WERI-Rb-1 (cell line): ENCODE measurements at regions not wholly inside any gene's neighbourhood (a gene's known extent, or its start where the extent isn't known, plus 50 kb on each side); places are given as distances from the start of the nearest gene placed in this dataset.

Experiments used
- DNase-seq: peaks from one replicate; pipeline ENCODE4 v3.0.0-alpha.2; 2020
- H3K27ac ChIP-seq: fragments of 250-450 bp; sonication (Bioruptor Pico); 2 replicates; pipeline ENCODE4 v1.5.1; 2020; ENCODE audit warnings: mild to moderate bottlenecking, moderate library complexity
- H3K27me3 ChIP-seq: fragments of 250-450 bp; sonication (Bioruptor Pico); 2 replicates; pipeline ENCODE4 v1.5.1; 2021; ENCODE audit warnings: mild to moderate bottlenecking, low read depth, moderate library complexity; ENCODE audit not compliant: insufficient read depth, severe bottlenecking
- H3K36me3 ChIP-seq: fragments of 250-450 bp; sonication (Bioruptor Pico); 2 replicates; pipeline ENCODE4 v1.5.1; 2020; ENCODE audit warnings: mild to moderate bottlenecking, moderate library complexity
- H3K4me3 ChIP-seq: 2 replicates; pipeline ENCODE4 v1.5.1; 2011; ENCODE audit warnings: low read depth, mild to moderate bottlenecking, control low read depth, low read length
- H3K9me3 ChIP-seq: fragments of 250-450 bp; sonication (Bioruptor Pico); 2 replicates; pipeline ENCODE4 v1.5.1; 2021; ENCODE audit warnings: mild to moderate bottlenecking, moderate library complexity; ENCODE audit not compliant: severe bottlenecking
- CTCF ChIP-seq: IDR thresholded peaks from 2 replicates; pipeline ENCODE4 v1.5.1; 2011; ENCODE audit warnings: low read depth, mild to moderate bottlenecking, control low read depth, inconsistent platforms, low read length

- no peak overlapping the region for H3K27ac ChIP-seq
- H3K36me3 ChIP-seq: no peaks in the 10 kb centered on the region
- TF ChIP-seq CTCF: no peak
- no peak overlapping the region for H3K4me3 ChIP-seq
- H3K27me3 ChIP-seq: no peaks in the 10 kb centered on the region
- H3K9me3 ChIP-seq: no peaks in the 10 kb centered on the region
- no peak for DNase-seq
Measured at GRCh38 chr14:28426960-28427359, 339.6 kb upstream of the FOXG1 start.

GRCh38 chr14:28436821-28437220, 329.8 kb upstream of the FOXG1 start:
- no peak for DNase-seq
- no peak for TF ChIP-seq CTCF
- Histone ChIP-seq H3K4me3 (no peak overlapping the region), H3K27ac (no peak overlapping the region), H3K9me3 (no peaks in the 10 kb centered on the region), H3K27me3 (no peaks in the 10 kb centered on the region), H3K36me3 (no peaks in the 10 kb centered on the region)

GRCh38 chr14:28461389-28461788, 305.2 kb upstream of the FOXG1 start:
- TF ChIP-seq CTCF: no peak
- Histone ChIP-seq H3K36me3 (no peaks in the 10 kb centered on the region), H3K4me3 (no peak overlapping the region), H3K27ac (no peak overlapping the region), H3K9me3 (no peaks in the 10 kb centered on the region), H3K27me3 (no peaks in the 10 kb centered on the region)
- DNase-seq: no peak

- Histone ChIP-seq H3K27me3 (no peaks in the 10 kb centered on the region), H3K4me3 (no peak overlapping the region), H3K9me3 (no peaks in the 10 kb centered on the region), H3K27ac (no peak overlapping the region), H3K36me3 (no peaks in the 10 kb centered on the region)
- TF ChIP-seq CTCF: no peak
- DNase-seq: no peak
Measured at GRCh38 chr14:28467611-28468010, 299.0 kb upstream of the FOXG1 start.

- no peaks in the 10 kb centered on the region for H3K9me3 ChIP-seq
Measured at GRCh38 chr14:28468191-28469151, 298.1 kb upstream of the FOXG1 start.

More at GRCh38 chr14:28468191-28469151, 298.1 kb upstream of the FOXG1 start:
- DNase-seq: no peak
- no peaks in the 10 kb centered on the region for H3K27me3 ChIP-seq
- H3K36me3 ChIP-seq: no peaks in the 10 kb centered on the region
- TF ChIP-seq CTCF: no peak
- no peak overlapping the region for H3K27ac ChIP-seq
- no peak overlapping the region for H3K4me3 ChIP-seq
